ENCODE measurements at regions not wholly inside any gene's neighbourhood (a gene's known extent, or its start where the extent isn't known, plus 50 kb on each side); places are given as distances from the start of the nearest gene placed in this dataset.
A peak's percentile ranks its signal among the peaks of the same experiment; 100 is the strongest.

GRCh38 chr6:71531841-71532240, 243.2 kb downstream of the OGFRL1 start:
- Histone ChIP-seq H3K4me3 (ENCODE audit: low read length) (no peak overlapping the region), H3K4me1 (ENCODE audit: control insufficient read depth, insufficient read depth, low read length) (no peaks in the 10 kb centered on the region), H3K9ac (ENCODE audit: extremely low read depth, low read length, poor library complexity, severe bottlenecking) (no peak overlapping the region), H3K36me3 (ENCODE audit: control insufficient read depth, insufficient read depth, low read length) (no peaks in the 10 kb centered on the region), H3K27me3 (ENCODE audit: control insufficient read depth, insufficient read depth, low read length, poor library complexity, severe bottlenecking) (no peaks in the 10 kb centered on the region), H3K27ac (ENCODE audit: low read depth, low read length) (no peak overlapping the region), H3K9me3 (ENCODE audit: control insufficient read depth, low read length) (no peaks in the 10 kb centered on the region)
- Mint-ChIP-seq H3K27me3 (ENCODE audit: insufficient read depth) (peaks cover 3% of the 10 kb centered on the region), H3K4me1 (no peaks in the 10 kb centered on the region), H3K9me3 (no peaks in the 10 kb centered on the region), H3K27ac (no peak overlapping the region), H3K36me3 (ENCODE audit: low read depth) (no peaks in the 10 kb centered on the region), H3K4me3 (no peak overlapping the region)
- WGBS, 2 experiments (ENCODE audit: insufficient coverage in 1 of 2, insufficient read length in 1 of 2) = 96 to 100% methylated on average over 6 to 10 of the region's 10 CpGs
- TF ChIP-seq, protein P1, sequence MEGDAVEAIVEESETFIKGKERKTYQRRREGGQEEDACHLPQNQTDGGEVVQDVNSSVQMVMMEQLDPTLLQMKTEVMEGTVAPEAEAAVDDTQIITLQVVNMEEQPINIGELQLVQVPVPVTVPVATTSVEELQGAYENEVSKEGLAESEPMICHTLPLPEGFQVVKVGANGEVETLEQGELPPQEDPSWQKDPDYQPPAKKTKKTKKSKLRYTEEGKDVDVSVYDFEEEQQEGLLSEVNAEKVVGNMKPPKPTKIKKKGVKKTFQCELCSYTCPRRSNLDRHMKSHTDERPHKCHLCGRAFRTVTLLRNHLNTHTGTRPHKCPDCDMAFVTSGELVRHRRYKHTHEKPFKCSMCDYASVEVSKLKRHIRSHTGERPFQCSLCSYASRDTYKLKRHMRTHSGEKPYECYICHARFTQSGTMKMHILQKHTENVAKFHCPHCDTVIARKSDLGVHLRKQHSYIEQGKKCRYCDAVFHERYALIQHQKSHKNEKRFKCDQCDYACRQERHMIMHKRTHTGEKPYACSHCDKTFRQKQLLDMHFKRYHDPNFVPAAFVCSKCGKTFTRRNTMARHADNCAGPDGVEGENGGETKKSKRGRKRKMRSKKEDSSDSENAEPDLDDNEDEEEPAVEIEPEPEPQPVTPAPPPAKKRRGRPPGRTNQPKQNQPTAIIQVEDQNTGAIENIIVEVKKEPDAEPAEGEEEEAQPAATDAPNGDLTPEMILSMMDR (conservative IDR thresholded peaks at IDR 0.05) = no peak
- DNase-seq = no peak

- WGBS, 2 experiments (ENCODE audit: insufficient coverage in 1 of 2, insufficient read length in 1 of 2) = 66% methylated on average over 2 of the region's 2 CpGs; no CpG with 5 or more reads in 1 of the 2 experiments
- no peaks in the 10 kb centered on the region for H3K9me3 ChIP-seq (ENCODE audit: control insufficient read depth, low read length)
- TF ChIP-seq, protein P1 (conservative IDR thresholded peaks at IDR 0.05) = peak; percentile 91
- H3K27me3 Mint-ChIP-seq (ENCODE audit: insufficient read depth) = peaks cover 3% of the 10 kb centered on the region
- H3K4me3 ChIP-seq (ENCODE audit: low read length) = no peak overlapping the region
- H3K36me3 Mint-ChIP-seq (ENCODE audit: low read depth) = no peaks in the 10 kb centered on the region
- no peak overlapping the region for H3K9ac ChIP-seq (ENCODE audit: extremely low read depth, low read length, poor library complexity, severe bottlenecking)
- no peak overlapping the region for H3K4me3 Mint-ChIP-seq
- H3K4me1 Mint-ChIP-seq = no peaks in the 10 kb centered on the region
- no peaks in the 10 kb centered on the region for H3K36me3 ChIP-seq (ENCODE audit: control insufficient read depth, insufficient read depth, low read length)
- H3K27ac Mint-ChIP-seq = no peak overlapping the region
- no peak for DNase-seq
- H3K9me3 Mint-ChIP-seq = no peaks in the 10 kb centered on the region
- H3K27me3 ChIP-seq (ENCODE audit: control insufficient read depth, insufficient read depth, low read length, poor library complexity, severe bottlenecking) = no peaks in the 10 kb centered on the region
- H3K27ac ChIP-seq (ENCODE audit: low read depth, low read length) = no peak overlapping the region
- H3K4me1 ChIP-seq (ENCODE audit: control insufficient read depth, insufficient read depth, low read length) = no peaks in the 10 kb centered on the region
These were observed 245.3 kb downstream of the OGFRL1 start for GRCh38 chr6:71533939-71534379.

DNA sequence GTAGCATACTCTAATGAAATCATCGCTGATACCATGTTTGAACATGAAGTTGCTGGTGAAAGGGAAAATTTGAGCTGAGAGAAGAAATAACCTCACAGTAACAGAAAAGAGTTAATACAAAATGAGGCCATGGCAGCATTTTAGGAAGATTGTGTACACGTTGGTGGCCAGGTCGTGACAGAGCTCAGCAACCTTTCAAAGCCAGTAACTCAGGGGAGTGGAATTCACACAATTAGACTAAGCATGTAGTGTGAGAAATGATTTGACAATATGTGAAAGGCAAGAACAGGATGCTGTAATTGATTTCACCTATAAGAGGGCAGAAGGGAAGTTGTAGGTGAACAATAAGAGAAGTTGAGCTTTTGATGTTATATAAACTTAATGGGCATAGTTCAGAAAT, 246.3 kb downstream of the OGFRL1 start:
- no peaks in the 10 kb centered on the region for H3K36me3 ChIP-seq (ENCODE audit: control insufficient read depth, insufficient read depth, low read length)
- H3K27me3 ChIP-seq (ENCODE audit: control insufficient read depth, insufficient read depth, low read length, poor library complexity, severe bottlenecking) = no peaks in the 10 kb centered on the region
- 69 to 83% methylated on average over 2 to 3 of the region's 3 CpGs for WGBS, 2 experiments (ENCODE audit: insufficient coverage in 1 of 2, insufficient read length in 1 of 2)
- TF ChIP-seq, protein P1 (conservative IDR thresholded peaks at IDR 0.05) = no peak
- H3K9me3 Mint-ChIP-seq = no peaks in the 10 kb centered on the region
- no peak for DNase-seq
- no peaks in the 10 kb centered on the region for H3K4me1 Mint-ChIP-seq
- H3K4me3 ChIP-seq (ENCODE audit: low read length) = no peak overlapping the region
- H3K27ac Mint-ChIP-seq = no peak overlapping the region
- H3K27me3 Mint-ChIP-seq (ENCODE audit: insufficient read depth) = peaks cover 3% of the 10 kb centered on the region
- no peak overlapping the region for H3K4me3 Mint-ChIP-seq
- no peak overlapping the region for H3K9ac ChIP-seq (ENCODE audit: extremely low read depth, low read length, poor library complexity, severe bottlenecking)
- no peaks in the 10 kb centered on the region for H3K36me3 Mint-ChIP-seq (ENCODE audit: low read depth)
- H3K9me3 ChIP-seq (ENCODE audit: control insufficient read depth, low read length) = no peaks in the 10 kb centered on the region
- H3K27ac ChIP-seq (ENCODE audit: low read depth, low read length) = no peak overlapping the region
- H3K4me1 ChIP-seq (ENCODE audit: control insufficient read depth, insufficient read depth, low read length) = no peaks in the 10 kb centered on the region
